HEK293T (cell line): ENCODE measurements at regions not wholly inside any gene's neighbourhood (a gene's known extent, or its start where the extent isn't known, plus 50 kb on each side); places are given as distances from the start of the nearest gene placed in this dataset.

ENCODE experiments used
- BHLHE40 ChIP-seq: fragments of 450-650 bp; IDR thresholded peaks from 2 replicates; pipeline ENCODE4 v1.6.1; 2016; ENCODE audit warnings: mild to moderate bottlenecking, moderate library complexity, borderline replicate concordance
- ELF4 ChIP-seq: fragments of 450-650 bp; IDR thresholded peaks from 2 replicates; pipeline ENCODE4 v1.6.1; 2017; ENCODE audit warnings: antibody characterized with exemption
- FOXK2 ChIP-seq: fragments of 450-650 bp; IDR thresholded peaks from 2 replicates; pipeline ENCODE4 v1.6.1; 2016; ENCODE audit warnings: mild to moderate bottlenecking
- FOXM1 ChIP-seq: fragments of 450-650 bp; IDR thresholded peaks from 2 replicates; pipeline ENCODE4 v1.6.1; 2017; ENCODE audit warnings: mild to moderate bottlenecking, borderline replicate concordance
- HDGF ChIP-seq: fragments of 450-650 bp; IDR thresholded peaks from 2 replicates; pipeline ENCODE4 v1.6.1; 2017; ENCODE audit warnings: antibody characterized with exemption, borderline replicate concordance
- LEF1 ChIP-seq: fragments of 450-650 bp; IDR thresholded peaks from 2 replicates; pipeline ENCODE4 v1.6.1; 2017; ENCODE audit warnings: mild to moderate bottlenecking, borderline replicate concordance
- SP1 ChIP-seq: fragments of 450-650 bp; IDR thresholded peaks from 2 replicates; pipeline ENCODE4 v1.6.1; 2017
- SUZ12 ChIP-seq: fragments of 450-650 bp; IDR thresholded peaks from 2 replicates; pipeline ENCODE4 v1.6.1; 2016; ENCODE audit warnings: mild to moderate bottlenecking
- TARDBP ChIP-seq: fragments of 450-650 bp; IDR thresholded peaks from 2 replicates; pipeline ENCODE4 v1.6.1; 2016
- ZNF384 ChIP-seq: fragments of 450-650 bp; IDR thresholded peaks from 2 replicates; pipeline ENCODE4 v1.6.1; 2016

DNA sequence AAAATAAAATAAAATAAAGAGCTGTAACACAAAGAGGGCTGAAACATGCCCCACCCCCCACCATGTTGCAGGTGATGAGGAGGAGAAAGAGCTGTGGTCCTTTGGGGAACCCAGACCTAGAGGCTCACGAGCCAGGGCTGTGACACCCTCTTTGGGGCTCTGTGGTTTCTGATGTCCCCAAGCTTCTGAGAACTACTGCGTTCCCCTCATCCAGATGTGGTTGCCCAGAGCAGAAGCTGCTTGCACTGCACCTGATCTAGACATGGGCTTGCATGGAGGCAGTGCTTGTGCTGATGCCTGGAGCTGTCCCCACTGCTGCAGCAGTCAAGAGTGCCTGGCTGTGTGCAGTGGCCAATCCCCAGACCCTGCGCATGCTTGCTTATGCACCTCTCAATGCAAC, 687.9 kb upstream of the ACVR2A start:
- TF ChIP-seq TARDBP (no peak), SUZ12 (no peak), ZNF384 (no peak), FOXM1 (no peak), HDGF (no peak), SP1 (no peak), FOXK2 (no peak), LEF1 (no peak), ELF4 (no peak), BHLHE40 (no peak)
